NCI-H146 treated with DMSO at 0.1 percent for 48 hours (cell line): ENCODE measurements at regions not wholly inside any gene's neighbourhood (a gene's known extent, or its start where the extent isn't known, plus 50 kb on each side); places are given as distances from the start of the nearest gene placed in this dataset.
A peak's percentile ranks its signal among the peaks of the same experiment; 100 is the strongest.

Experiments used
- DNase-seq: peaks from one replicate; lab custom pipeline; 2025; ENCODE audit not compliant: unreplicated experiment; lab: John Stamatoyannopoulos, UW

DNA sequence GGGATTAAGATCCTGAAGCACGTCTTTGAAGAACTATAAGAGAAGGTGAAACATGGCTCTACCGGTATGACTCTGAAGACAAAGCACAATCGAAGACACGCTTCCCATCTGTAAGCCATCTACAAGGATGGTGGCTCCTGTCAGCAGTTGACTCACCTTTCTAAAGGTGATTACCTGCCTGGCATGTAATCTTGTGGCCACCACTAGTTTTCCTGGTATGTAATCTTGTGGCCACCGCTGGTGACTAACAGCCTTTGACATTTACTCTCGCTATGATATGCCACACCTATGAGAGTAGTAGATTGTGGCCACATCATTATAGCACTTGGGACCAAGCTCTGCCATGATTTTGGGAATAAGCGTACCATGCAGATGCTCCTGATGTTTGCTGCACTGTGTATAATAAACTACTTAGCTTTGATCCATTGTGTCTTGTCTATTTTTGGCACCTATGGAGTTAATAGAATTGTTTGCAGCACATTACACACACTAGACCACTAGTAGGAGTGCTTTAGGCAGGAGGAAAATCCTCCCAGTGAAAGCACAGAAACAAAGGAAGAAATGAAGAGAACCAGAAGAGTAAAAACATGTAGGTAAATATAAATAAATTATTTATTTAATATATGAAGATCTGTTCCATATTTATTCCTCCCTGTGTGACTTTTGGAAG, 59.8 kb downstream of the VAX1 start:
- no peak for DNase-seq

DNA sequence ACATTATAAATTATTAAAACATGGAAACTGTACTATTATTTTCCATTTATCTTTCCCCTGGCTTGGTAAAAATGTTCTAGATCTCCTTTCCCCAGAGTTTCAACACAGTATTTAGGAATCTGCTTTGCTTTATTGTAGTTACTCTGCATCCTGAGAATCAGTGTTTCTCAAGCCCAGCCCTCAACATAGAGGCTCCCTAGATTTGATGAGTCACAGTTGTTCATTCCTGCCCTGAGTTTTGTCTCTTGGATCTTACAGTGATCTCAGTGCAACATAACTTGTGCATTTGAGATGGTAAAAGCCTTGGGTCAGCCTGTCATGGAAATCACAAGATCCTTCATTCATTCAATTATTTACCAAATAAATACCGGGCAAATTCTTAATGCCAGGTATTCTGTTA, 63.0 kb downstream of the VAX1 start:
- no peak for DNase-seq

DNA sequence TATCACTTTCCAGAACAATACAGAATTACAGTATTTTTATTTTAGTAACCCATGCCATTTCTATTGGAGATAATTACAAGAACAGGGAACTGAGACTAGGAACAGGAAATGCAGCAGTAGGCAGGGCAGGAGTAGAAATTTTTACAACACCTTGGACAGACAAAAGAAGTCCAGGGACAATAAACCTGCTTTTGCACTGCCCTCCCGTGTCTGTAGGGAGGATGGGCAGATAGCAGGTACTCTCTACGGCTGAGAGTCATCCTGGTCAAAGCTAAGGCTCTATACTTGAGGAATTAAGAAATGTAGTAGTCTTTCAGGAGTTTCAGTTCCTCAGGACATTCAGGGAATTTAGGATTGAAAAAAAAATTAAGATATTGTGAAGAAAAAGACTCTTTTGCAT, 63.4 kb downstream of the VAX1 start:
- DNase-seq, result peak; percentile 40

GRCh38 chr10:117071286-117072050, 66.5 kb upstream of the SHTN1 start:
- DNase-seq, result no peak
